Kidney epithelial cell (primary cell): ENCODE measurements at regions not wholly inside any gene's neighbourhood (a gene's known extent, or its start where the extent isn't known, plus 50 kb on each side); places are given as distances from the start of the nearest gene placed in this dataset.

ENCODE experiments used
- DNase-seq: peaks from one replicate; pipeline ENCODE4 v3.0.0-alpha.2; 2010; ENCODE audit warnings: low read depth
- H3K27me3 ChIP-seq: 2 replicates; pipeline ENCODE4 v1.6.0; 2011; ENCODE audit warnings: low read length; ENCODE audit not compliant: control insufficient read depth, insufficient read depth
- H3K36me3 ChIP-seq: 2 replicates; pipeline ENCODE4 v1.5.1; 2011; ENCODE audit warnings: low read length; ENCODE audit not compliant: control insufficient read depth, insufficient read depth
- H3K4me3 ChIP-seq: 2 replicates; pipeline ENCODE4 v1.5.1; 2011; ENCODE audit warnings: low read depth, mild to moderate bottlenecking, control low read depth, low read length
- CTCF ChIP-seq: IDR thresholded peaks from 2 replicates; pipeline ENCODE4 v1.5.1; 2011; ENCODE audit warnings: mild to moderate bottlenecking, moderate library complexity, low read length, control low read depth, inconsistent platforms; ENCODE audit not compliant: insufficient read depth, poor library complexity, severe bottlenecking

DNA sequence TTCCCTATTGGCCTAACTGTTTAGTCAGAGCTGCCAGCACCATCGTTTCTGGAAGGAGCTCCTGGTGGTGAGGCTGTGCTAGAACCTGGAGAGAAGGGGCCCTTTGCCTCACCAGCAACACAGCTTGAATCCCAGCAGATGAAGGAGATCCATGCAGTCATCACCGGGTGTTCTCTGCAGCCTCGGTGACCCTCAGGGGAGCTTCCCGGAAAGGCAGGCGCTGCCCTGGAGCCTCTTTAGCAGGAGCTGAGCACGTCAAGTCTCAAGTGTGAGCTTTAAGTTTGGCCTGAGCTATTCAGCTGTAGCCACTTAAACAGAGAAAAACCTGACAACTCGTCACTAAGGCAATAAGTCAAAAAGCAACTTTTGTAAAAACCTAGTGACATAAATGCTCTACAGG is 181.2 kb upstream of the FOXQ1 start:
- Histone ChIP-seq H3K36me3 (no peaks in the 10 kb centered on the region), H3K4me3 (no peak overlapping the region), H3K27me3 (no peaks in the 10 kb centered on the region)
- no peak for DNase-seq
- no peak for TF ChIP-seq CTCF

- Histone ChIP-seq H3K36me3 (no peaks in the 10 kb centered on the region), H3K27me3 (no peaks in the 10 kb centered on the region), H3K4me3 (no peak overlapping the region)
- no peak for TF ChIP-seq CTCF
- no peak for DNase-seq
Measured at GRCh38 chr6:1129131-1129530, 182.8 kb upstream of the FOXQ1 start.

DNA sequence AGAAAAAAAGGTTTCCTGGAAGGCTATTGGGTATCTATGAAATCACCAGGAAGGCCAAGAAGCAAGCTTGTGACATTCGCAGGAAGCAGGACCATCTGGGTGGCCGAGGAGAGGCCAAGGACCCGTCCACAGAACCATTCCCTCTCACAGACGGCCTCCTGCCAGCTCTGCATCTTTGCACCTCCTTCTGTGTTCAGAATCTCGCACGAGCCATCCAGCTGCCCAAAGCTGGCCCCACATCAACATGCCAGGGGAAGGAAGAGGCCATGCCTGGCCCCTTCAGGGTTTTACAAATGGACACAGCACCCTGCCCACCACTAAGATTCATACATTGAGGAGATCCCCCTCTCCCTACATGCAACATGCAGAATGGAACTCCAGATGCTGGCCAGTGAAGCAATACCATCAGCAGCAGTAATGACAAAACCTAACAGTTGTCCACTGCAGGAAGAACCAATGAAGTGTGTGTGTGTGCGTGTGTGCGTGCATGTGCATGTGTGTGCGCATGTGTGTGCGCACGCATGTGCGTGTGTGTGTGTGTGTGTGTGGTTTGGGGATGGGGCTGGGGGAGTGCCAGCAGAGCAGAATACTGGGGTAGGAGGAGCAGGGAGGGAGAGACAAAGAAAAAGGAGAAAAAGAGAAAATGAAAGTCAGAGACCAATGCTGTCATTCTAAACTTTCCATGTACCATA is 184.2 kb upstream of the FOXQ1 start:
- no peak overlapping the region for H3K4me3 ChIP-seq
- DNase-seq: no peak
- H3K36me3 ChIP-seq: no peaks in the 10 kb centered on the region
- H3K27me3 ChIP-seq: no peaks in the 10 kb centered on the region
- TF ChIP-seq CTCF: no peak

- H3K36me3 ChIP-seq: no peaks in the 10 kb centered on the region
- TF ChIP-seq CTCF: no peak
- H3K4me3 ChIP-seq: no peak overlapping the region
- H3K27me3 ChIP-seq: no peaks in the 10 kb centered on the region
- DNase-seq: no peak
Measured at GRCh38 chr6:1127129-1127528, 184.8 kb upstream of the FOXQ1 start.

DNA sequence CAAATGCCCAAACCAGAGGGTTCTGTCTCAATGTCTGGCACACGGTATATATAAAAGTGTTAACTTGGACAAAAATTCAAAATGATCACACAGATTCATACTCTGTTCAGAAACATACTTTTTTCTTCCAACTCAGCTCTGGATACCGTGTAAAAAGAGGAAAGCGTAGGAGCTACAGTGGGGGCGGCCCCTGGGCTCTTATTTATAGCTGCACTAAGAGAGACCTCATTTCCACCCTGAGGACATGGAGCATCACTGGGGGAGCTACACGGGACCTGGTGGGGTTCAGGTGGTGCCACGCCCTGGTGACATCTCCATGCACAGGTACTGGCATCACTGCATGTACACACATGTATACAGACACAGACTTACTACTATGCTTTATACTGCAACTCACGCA is 185.9 kb upstream of the FOXQ1 start:
- TF ChIP-seq CTCF: no peak
- DNase-seq: no peak
- Histone ChIP-seq H3K36me3 (no peaks in the 10 kb centered on the region), H3K4me3 (no peak overlapping the region), H3K27me3 (no peaks in the 10 kb centered on the region)

DNA sequence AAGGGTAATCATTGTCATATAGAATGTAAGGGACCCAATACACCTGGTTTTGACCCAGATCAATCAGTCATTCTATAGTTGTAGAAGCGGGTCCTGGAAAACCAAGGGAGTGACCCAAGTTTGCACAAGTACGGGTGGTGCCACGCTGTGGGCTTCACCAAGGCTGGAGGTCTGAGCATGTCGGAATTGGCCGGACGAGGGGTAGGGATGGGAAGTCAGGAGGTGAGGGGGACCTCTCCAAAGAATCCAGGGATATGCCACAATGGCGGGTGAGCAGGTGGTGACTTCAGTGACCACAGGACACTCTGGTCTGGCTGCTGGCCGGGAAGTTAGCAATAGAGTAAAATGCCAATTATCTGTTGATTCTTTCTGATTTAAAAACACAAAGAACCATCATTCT is 186.6 kb upstream of the FOXQ1 start:
- Histone ChIP-seq H3K4me3 (no peak overlapping the region), H3K27me3 (no peaks in the 10 kb centered on the region), H3K36me3 (no peaks in the 10 kb centered on the region)
- no peak for TF ChIP-seq CTCF
- no peak for DNase-seq
